Karpas-422 (cell line): ENCODE measurements at regions not wholly inside any gene's neighbourhood (a gene's known extent, or its start where the extent isn't known, plus 50 kb on each side); places are given as distances from the start of the nearest gene placed in this dataset.
"Not testable (repeated sequence)": the region's sequence is repeated elsewhere in the genome, so short reads cannot be mapped to it uniquely, and the experiment has no call there.

Experiments
- DNase-seq: peaks from one replicate; pipeline ENCODE4 v3.0.0-alpha.2; 2015
- H2AFZ ChIP-seq: fragments of 200-600 bp; sonication (generic); 2 replicates; pipeline ENCODE4 v1.6.1; 2014; ENCODE audit warnings: antibody characterized with exemption, low read length, mixed read lengths
- H3K27ac ChIP-seq: fragments of 200-600 bp; sonication (generic); 2 replicates; pipeline ENCODE4 v1.5.1; 2014; ENCODE audit warnings: mild to moderate bottlenecking, low read length, moderate library complexity
- H3K27me3 ChIP-seq: fragments of 200-600 bp; sonication (generic); 2 replicates; pipeline ENCODE4 v1.6.1; 2014; ENCODE audit warnings: low read length, mixed read lengths
- H3K36me3 ChIP-seq: fragments of 200-600 bp; sonication (generic); 2 replicates; pipeline ENCODE4 v1.6.1; 2014; ENCODE audit warnings: low read length, mixed read lengths; ENCODE audit not compliant: insufficient read depth
- H3K4me1 ChIP-seq: fragments of 200-600 bp; sonication (generic); 2 replicates; pipeline ENCODE4 v1.6.1; 2014; ENCODE audit warnings: mild to moderate bottlenecking, low read length, mixed read lengths
- H3K4me2 ChIP-seq: fragments of 200-600 bp; sonication (generic); 2 replicates; pipeline ENCODE4 v1.6.1; 2014; ENCODE audit warnings: low read length, low read depth, mild to moderate bottlenecking; ENCODE audit not compliant: poor library complexity, severe bottlenecking
- H3K4me3 ChIP-seq: fragments of 200-600 bp; sonication (generic); 2 replicates; pipeline ENCODE4 v1.5.1; 2014; ENCODE audit warnings: mild to moderate bottlenecking, antibody characterized with exemption, low read length, mixed read lengths
- H3K79me2 ChIP-seq: fragments of 200-600 bp; sonication (generic); 2 replicates; pipeline ENCODE4 v1.6.1; 2014; ENCODE audit warnings: mild to moderate bottlenecking, low read length, mixed read lengths
- H3K9ac ChIP-seq: fragments of 200-600 bp; sonication (generic); 2 replicates; pipeline ENCODE4 v1.6.0; 2014; ENCODE audit warnings: low read length
- H3K9me2 ChIP-seq: fragments of 200-600 bp; sonication (generic), shearing (Covaris generic); replicated peaks from 2 replicates; pipeline ENCODE4 v1.6.0; 2014; ENCODE audit warnings: mild to moderate bottlenecking, low read length, moderate library complexity; ENCODE audit not compliant: insufficient read depth
- H3K9me3 ChIP-seq: fragments of 300-700, 200-600 bp; sonication (generic); 2 replicates; pipeline ENCODE4 v1.6.1; 2014; ENCODE audit warnings: low read length, mixed read lengths
- H4K20me1 ChIP-seq: fragments of 200-600 bp; sonication (generic); 2 replicates; pipeline ENCODE4 v1.6.1; 2014; ENCODE audit warnings: mild to moderate bottlenecking, antibody characterized with exemption, low read length, low read depth; ENCODE audit not compliant: insufficient read depth

GRCh38 chr1:213444224-213444623, 393.2 kb downstream of the RPS6KC1 start:
- DNase-seq, result no peak
- Histone ChIP-seq H3K27ac (no peak overlapping the region), H3K9me2 (no peaks in the 10 kb centered on the region), H3K79me2 (no peaks in the 10 kb centered on the region), H2AFZ (no peak overlapping the region), H3K36me3 (no peaks in the 10 kb centered on the region), H3K4me3 (no peak overlapping the region), H4K20me1 (no peaks in the 10 kb centered on the region), H3K9me3 (no peaks in the 10 kb centered on the region), H3K4me2 (no peak overlapping the region), H3K4me1 (no peaks in the 10 kb centered on the region), H3K27me3 (no peaks in the 10 kb centered on the region), H3K9ac (no peak overlapping the region)

- H3K4me1 ChIP-seq, result no peaks in the 10 kb centered on the region
- no peaks in the 10 kb centered on the region for H3K79me2 ChIP-seq
- H3K9me2 ChIP-seq, result no peaks in the 10 kb centered on the region
- H3K4me2 ChIP-seq, result no peak overlapping the region
- H3K4me3 ChIP-seq, result no peak overlapping the region
- H3K36me3 ChIP-seq, result no peaks in the 10 kb centered on the region
- H3K9me3 ChIP-seq, result no peaks in the 10 kb centered on the region
- no peak for DNase-seq
- no peak overlapping the region for H2AFZ ChIP-seq
- no peak overlapping the region for H3K9ac ChIP-seq
- no peaks in the 10 kb centered on the region for H3K27me3 ChIP-seq
- no peaks in the 10 kb centered on the region for H4K20me1 ChIP-seq
- H3K27ac ChIP-seq, result no peak overlapping the region
Measured at GRCh38 chr1:213446496-213446895, 395.5 kb downstream of the RPS6KC1 start.

GRCh38 chr1:213448360-213448759, 397.3 kb downstream of the RPS6KC1 start:
- no peaks in the 10 kb centered on the region for H3K9me2 ChIP-seq
- no peaks in the 10 kb centered on the region for H4K20me1 ChIP-seq
- H3K27ac ChIP-seq, result no peak overlapping the region
- H3K4me2 ChIP-seq, result no peak overlapping the region
- no peaks in the 10 kb centered on the region for H3K36me3 ChIP-seq
- H3K4me3 ChIP-seq, result no peak overlapping the region
- DNase-seq, result no peak
- H2AFZ ChIP-seq, result no peak overlapping the region
- no peaks in the 10 kb centered on the region for H3K9me3 ChIP-seq
- H3K4me1 ChIP-seq, result no peaks in the 10 kb centered on the region
- no peak overlapping the region for H3K9ac ChIP-seq
- H3K27me3 ChIP-seq, result no peaks in the 10 kb centered on the region
- no peaks in the 10 kb centered on the region for H3K79me2 ChIP-seq

GRCh38 chr1:213448776-213449175, 397.7 kb downstream of the RPS6KC1 start:
- Histone ChIP-seq H3K9me2 (no peaks in the 10 kb centered on the region), H2AFZ (no peak overlapping the region), H3K4me2 (no peak overlapping the region), H4K20me1 (no peaks in the 10 kb centered on the region), H3K9ac (no peak overlapping the region), H3K79me2 (no peaks in the 10 kb centered on the region), H3K9me3 (no peaks in the 10 kb centered on the region), H3K36me3 (no peaks in the 10 kb centered on the region), H3K27me3 (no peaks in the 10 kb centered on the region), H3K27ac (no peak overlapping the region), H3K4me3 (no peak overlapping the region), H3K4me1 (no peaks in the 10 kb centered on the region)
- DNase-seq, result no peak

GRCh38 chr1:213452501-213452900, 401.5 kb downstream of the RPS6KC1 start:
- Histone ChIP-seq H3K27ac (no peak overlapping the region), H3K9me3 (no peaks in the 10 kb centered on the region), H3K4me2 (no peak overlapping the region), H3K36me3 (no peaks in the 10 kb centered on the region), H3K4me1 (no peaks in the 10 kb centered on the region), H3K4me3 (no peak overlapping the region), H2AFZ (no peak overlapping the region), H4K20me1 (no peaks in the 10 kb centered on the region), H3K9ac (no peak overlapping the region), H3K9me2 (no peaks in the 10 kb centered on the region), H3K79me2 (no peaks in the 10 kb centered on the region), H3K27me3 (no peaks in the 10 kb centered on the region)
- no peak for DNase-seq

GRCh38 chr1:213457186-213457585, 406.1 kb downstream of the RPS6KC1 start:
- Histone ChIP-seq H3K9me2 (no peaks in the 10 kb centered on the region), H3K27me3 (no peaks in the 10 kb centered on the region), H3K4me3 (no peak overlapping the region), H3K4me2 (no peak overlapping the region), H3K79me2 (no peaks in the 10 kb centered on the region), H3K27ac (no peak overlapping the region), H2AFZ (no peak overlapping the region), H4K20me1 (no peaks in the 10 kb centered on the region), H3K9me3 (no peaks in the 10 kb centered on the region), H3K4me1 (no peaks in the 10 kb centered on the region), H3K36me3 (no peaks in the 10 kb centered on the region), H3K9ac (no peak overlapping the region)
- no peak for DNase-seq

GRCh38 chr1:213457733-213458132, 406.7 kb downstream of the RPS6KC1 start:
- Histone ChIP-seq H3K27me3 (no peaks in the 10 kb centered on the region), H2AFZ (no peak overlapping the region), H3K4me2 (no peak overlapping the region), H3K9me2 (no peaks in the 10 kb centered on the region), H3K27ac (no peak overlapping the region), H3K4me3 (no peak overlapping the region), H3K79me2 (no peaks in the 10 kb centered on the region), H4K20me1 (no peaks in the 10 kb centered on the region), H3K9ac (no peak overlapping the region), H3K9me3 (no peaks in the 10 kb centered on the region), H3K4me1 (no peaks in the 10 kb centered on the region), H3K36me3 (no peaks in the 10 kb centered on the region)
- DNase-seq, result no peak

- H3K4me3 ChIP-seq, H3K36me3 ChIP-seq: not testable (repeated sequence)
Measured at GRCh38 chr1:213462374-213462773, 411.3 kb downstream of the RPS6KC1 start.

More at GRCh38 chr1:213462374-213462773, 411.3 kb downstream of the RPS6KC1 start:
- not testable (repeated sequence) for H3K27ac ChIP-seq, H3K9ac ChIP-seq, H2AFZ ChIP-seq, H3K27me3 ChIP-seq, H3K4me2 ChIP-seq, H3K9me2 ChIP-seq, H3K4me1 ChIP-seq, H3K79me2 ChIP-seq, H4K20me1 ChIP-seq, DNase-seq, H3K9me3 ChIP-seq
